ENCODE measurements at regions not wholly inside any gene's neighbourhood (a gene's known extent, or its start where the extent isn't known, plus 50 kb on each side); places are given as distances from the start of the nearest gene placed in this dataset.

DNA sequence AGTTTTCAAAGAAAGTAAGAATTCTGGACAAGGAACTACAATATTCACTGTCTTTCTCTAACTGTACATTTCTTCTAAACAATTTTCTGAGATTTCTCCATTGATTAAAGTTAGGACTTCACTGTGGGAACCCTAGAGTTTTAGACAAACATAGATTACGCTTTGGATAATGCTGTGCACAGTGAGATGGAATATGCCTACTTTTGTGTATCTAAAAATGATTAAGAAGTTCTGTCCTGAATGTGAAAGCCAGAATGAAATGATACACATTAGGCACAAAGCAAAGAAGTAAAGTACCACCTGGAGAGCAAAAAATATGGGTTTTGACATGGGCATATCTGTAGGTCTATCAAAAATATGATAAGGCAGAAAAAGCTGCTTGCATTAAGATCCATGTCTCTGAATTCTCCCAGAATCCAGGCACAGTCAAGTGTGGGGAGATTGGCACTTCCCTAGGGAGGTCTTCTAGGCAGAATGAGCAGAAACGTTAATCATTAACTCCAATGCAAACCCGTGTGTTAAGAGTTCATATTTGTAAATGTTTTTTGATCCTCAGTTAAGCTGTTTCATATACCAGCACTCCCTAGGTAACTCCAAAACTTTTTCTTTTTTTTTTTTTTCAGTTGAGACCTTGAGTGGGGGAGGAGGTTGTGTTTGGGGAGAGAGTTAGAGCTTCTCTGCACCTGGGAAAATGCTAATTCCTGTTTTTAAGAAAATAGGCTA lies 467.1 kb downstream of the LMO4 start:
- H3K4me1 ChIP-seq (ENCODE audit: insufficient read depth, low read length), result no peaks in the 10 kb centered on the region
- H3K9me3 Mint-ChIP-seq, result peaks cover 0 to 1% (median 0%) of the 10 kb centered on the region in 8 donors
- H3K4me3 Mint-ChIP-seq, result no peak overlapping the region
- intact Hi-C loops (cut with micrococcal nuclease), result no loop called here
- no peaks in the 10 kb centered on the region for H3K4me1 Mint-ChIP-seq
- no peaks in the 10 kb centered on the region for H3K36me3 ChIP-seq (ENCODE audit: insufficient read depth, low read length)
- no peak overlapping the region for H3K27ac Mint-ChIP-seq
- H3K36me3 Mint-ChIP-seq, result no peaks in the 10 kb centered on the region
- H3K27ac ChIP-seq (ENCODE audit: low read depth, low read length), result no peak overlapping the region
- H3K4me3 ChIP-seq (ENCODE audit: low read length in 2 of 2), result no peak overlapping the region
- no peaks in the 10 kb centered on the region for H3K27me3 ChIP-seq (ENCODE audit: insufficient read depth, low read length)
- DNase-seq, result no peak
- no peaks in the 10 kb centered on the region for H3K9me3 ChIP-seq (ENCODE audit: control insufficient read depth in 1 of 2, low read length in 2 of 2)
- peaks cover 4 to 6% of the 10 kb centered on the region in 2 donors for H3K27me3 Mint-ChIP-seq
- POLR2A ChIA-PET (ENCODE audit: partially characterized antibody), result no interaction called here
- CTCF ChIA-PET (ENCODE audit: partially characterized antibody), result no interaction called here

DNA sequence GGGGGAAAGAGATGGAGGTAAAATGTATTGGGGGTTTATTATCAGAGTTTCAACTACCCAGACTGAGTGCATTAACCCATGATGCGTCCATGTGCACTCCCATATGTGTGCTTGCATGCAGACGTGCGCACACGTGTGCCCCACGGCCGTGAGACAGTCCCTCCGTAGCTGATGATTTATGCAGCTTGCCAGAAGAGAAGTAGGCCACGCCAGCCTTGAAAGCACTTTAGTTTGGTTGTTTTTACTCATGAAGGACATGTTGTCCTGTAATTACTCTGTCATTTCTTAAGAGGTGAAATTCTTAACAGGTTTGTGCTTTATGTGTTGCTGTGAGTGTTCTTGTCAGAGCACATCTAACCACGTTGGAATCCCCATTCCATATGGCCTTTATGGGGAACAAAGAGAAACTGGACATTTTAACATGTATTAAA lies 467.8 kb downstream of the LMO4 start:
- no peaks in the 10 kb centered on the region for H3K9me3 ChIP-seq (ENCODE audit: control insufficient read depth in 1 of 2, low read length in 2 of 2)
- ChIA-PET CTCF (ENCODE audit: partially characterized antibody) (no interaction called here), POLR2A (ENCODE audit: partially characterized antibody) (no interaction called here)

DNA sequence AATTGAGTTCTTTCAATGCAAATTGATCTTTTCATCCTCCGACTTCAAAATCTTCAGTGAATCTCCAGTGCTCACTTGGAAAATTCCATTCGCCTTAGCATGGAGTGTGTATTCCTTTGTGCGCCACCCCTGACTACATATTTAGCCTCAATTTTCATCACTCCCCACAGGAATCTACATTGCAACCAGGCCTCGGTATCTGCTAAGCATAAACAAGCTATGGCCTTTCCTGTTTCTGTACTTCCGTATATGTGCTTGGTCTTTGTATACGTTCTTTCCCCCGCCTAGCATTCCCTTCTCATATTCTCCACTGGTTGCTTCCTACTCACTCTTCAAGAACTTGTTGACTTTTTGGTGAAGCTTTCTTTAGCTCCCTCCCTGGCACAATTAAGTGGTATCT lies 470.8 kb downstream of the LMO4 start:
- no peaks in the 10 kb centered on the region for H3K4me1 Mint-ChIP-seq
- no peak for DNase-seq
- Histone ChIP-seq H3K27me3 (ENCODE audit: insufficient read depth, low read length) (no peaks in the 10 kb centered on the region), H3K27ac (ENCODE audit: low read depth, low read length) (no peak overlapping the region), H3K36me3 (ENCODE audit: insufficient read depth, low read length) (no peaks in the 10 kb centered on the region), H3K4me1 (ENCODE audit: insufficient read depth, low read length) (no peaks in the 10 kb centered on the region), H3K9me3 (ENCODE audit: control insufficient read depth in 1 of 2, low read length in 2 of 2) (no peaks in the 10 kb centered on the region), H3K4me3 (ENCODE audit: low read length in 2 of 2) (no peak overlapping the region)
- intact Hi-C loops (cut with micrococcal nuclease), result no loop called here
- H3K27ac Mint-ChIP-seq, result no peak overlapping the region
- H3K9me3 Mint-ChIP-seq, result no peaks in the 10 kb centered on the region
- H3K4me3 Mint-ChIP-seq, result no peak overlapping the region
- peaks cover 2 to 5% of the 10 kb centered on the region in 2 donors for H3K27me3 Mint-ChIP-seq
- ChIA-PET CTCF (ENCODE audit: partially characterized antibody) (no interaction called here), POLR2A (ENCODE audit: partially characterized antibody) (no interaction called here)
- no peaks in the 10 kb centered on the region for H3K36me3 Mint-ChIP-seq

More for the DNA sequence above, 467.8 kb downstream of the LMO4 start:
- Mint-ChIP-seq H3K4me3 (no peak overlapping the region), H3K27ac (no peak overlapping the region), H3K9me3 (peaks cover 0 to 1% (median 0%) of the 10 kb centered on the region in 8 donors), H3K27me3 (peaks cover 4 to 5% of the 10 kb centered on the region in 2 donors), H3K4me1 (no peaks in the 10 kb centered on the region), H3K36me3 (no peaks in the 10 kb centered on the region)
- no peak for DNase-seq
- Histone ChIP-seq H3K27me3 (ENCODE audit: insufficient read depth, low read length) (no peaks in the 10 kb centered on the region), H3K4me1 (ENCODE audit: insufficient read depth, low read length) (no peaks in the 10 kb centered on the region), H3K27ac (ENCODE audit: low read depth, low read length) (no peak overlapping the region), H3K4me3 (ENCODE audit: low read length in 2 of 2) (no peak overlapping the region), H3K36me3 (ENCODE audit: insufficient read depth, low read length) (no peaks in the 10 kb centered on the region)
- intact Hi-C loops (cut with micrococcal nuclease), result no loop called here

DNA sequence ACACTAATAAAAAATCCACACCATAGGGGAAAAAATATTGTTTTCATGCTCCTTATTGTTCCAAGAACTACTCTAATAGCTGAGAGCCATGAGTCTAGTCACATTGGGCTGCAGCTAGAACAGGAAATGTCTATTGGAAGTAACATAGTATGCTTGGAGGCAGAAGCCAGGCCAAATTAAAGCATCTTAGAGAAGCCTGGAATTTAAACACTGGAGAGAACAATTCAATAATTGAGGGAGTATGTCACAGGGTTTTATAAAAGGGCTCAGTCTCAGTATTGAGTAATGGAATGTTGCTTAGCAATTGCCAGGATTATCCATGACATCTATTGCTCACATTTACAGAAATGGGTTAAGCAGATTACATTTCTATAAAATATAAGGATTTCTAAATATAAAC lies 471.3 kb downstream of the LMO4 start:
- no peaks in the 10 kb centered on the region for H3K36me3 Mint-ChIP-seq
- DNase-seq, result no peak
- Histone ChIP-seq H3K4me1 (ENCODE audit: insufficient read depth, low read length) (no peaks in the 10 kb centered on the region), H3K9me3 (ENCODE audit: control insufficient read depth in 1 of 2, low read length in 2 of 2) (no peaks in the 10 kb centered on the region), H3K27me3 (ENCODE audit: insufficient read depth, low read length) (no peaks in the 10 kb centered on the region), H3K27ac (ENCODE audit: low read depth, low read length) (no peak overlapping the region), H3K36me3 (ENCODE audit: insufficient read depth, low read length) (no peaks in the 10 kb centered on the region), H3K4me3 (ENCODE audit: low read length in 2 of 2) (no peak overlapping the region)
- H3K27ac Mint-ChIP-seq, result no peak overlapping the region
- no peak overlapping the region for H3K4me3 Mint-ChIP-seq
- H3K9me3 Mint-ChIP-seq, result no peaks in the 10 kb centered on the region
- CTCF ChIA-PET (ENCODE audit: partially characterized antibody), result no interaction called here
- POLR2A ChIA-PET (ENCODE audit: partially characterized antibody), result no interaction called here
- peaks cover 2 to 5% of the 10 kb centered on the region in 2 donors for H3K27me3 Mint-ChIP-seq
- no peaks in the 10 kb centered on the region for H3K4me1 Mint-ChIP-seq
- intact Hi-C loops (cut with micrococcal nuclease), result no loop called here

DNA sequence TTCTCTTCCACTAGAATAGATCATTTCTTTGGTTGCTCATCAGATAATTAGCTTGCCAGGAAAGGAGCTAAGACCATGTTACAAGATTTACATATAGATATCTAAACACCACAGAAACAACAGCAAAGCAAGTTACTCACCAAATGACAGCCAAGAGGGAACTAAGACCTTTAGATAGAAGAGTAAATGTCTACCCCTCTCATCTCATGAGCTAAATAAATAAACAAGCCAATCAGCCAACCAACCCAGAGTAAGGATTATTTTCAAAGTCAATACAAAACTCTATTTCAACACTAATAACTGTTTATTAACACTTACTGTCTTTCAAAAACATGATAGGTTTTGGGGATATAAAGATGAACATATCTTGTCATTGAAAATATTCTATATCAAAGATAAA lies 474.7 kb downstream of the LMO4 start:
- H3K36me3 Mint-ChIP-seq, result no peaks in the 10 kb centered on the region
- no peak overlapping the region for H3K4me3 ChIP-seq (ENCODE audit: low read length in 2 of 2)
- no peaks in the 10 kb centered on the region for H3K4me1 Mint-ChIP-seq
- peaks cover 0 to 5% of the 10 kb centered on the region in 2 donors for H3K27me3 Mint-ChIP-seq
- POLR2A ChIA-PET (ENCODE audit: partially characterized antibody), result no interaction called here
- no peaks in the 10 kb centered on the region for H3K4me1 ChIP-seq (ENCODE audit: insufficient read depth, low read length)
- no peaks in the 10 kb centered on the region for H3K36me3 ChIP-seq (ENCODE audit: insufficient read depth, low read length)
- no peaks in the 10 kb centered on the region for H3K9me3 ChIP-seq (ENCODE audit: control insufficient read depth in 1 of 2, low read length in 2 of 2)
- DNase-seq, result no peak
- H3K4me3 Mint-ChIP-seq, result no peak overlapping the region
- intact Hi-C loops (cut with micrococcal nuclease), result no loop called here
- CTCF ChIA-PET (ENCODE audit: partially characterized antibody), result no interaction called here
- H3K9me3 Mint-ChIP-seq, result no peaks in the 10 kb centered on the region
- no peak overlapping the region for H3K27ac ChIP-seq (ENCODE audit: low read depth, low read length)
- H3K27me3 ChIP-seq (ENCODE audit: insufficient read depth, low read length), result no peaks in the 10 kb centered on the region
- no peak overlapping the region for H3K27ac Mint-ChIP-seq

DNA sequence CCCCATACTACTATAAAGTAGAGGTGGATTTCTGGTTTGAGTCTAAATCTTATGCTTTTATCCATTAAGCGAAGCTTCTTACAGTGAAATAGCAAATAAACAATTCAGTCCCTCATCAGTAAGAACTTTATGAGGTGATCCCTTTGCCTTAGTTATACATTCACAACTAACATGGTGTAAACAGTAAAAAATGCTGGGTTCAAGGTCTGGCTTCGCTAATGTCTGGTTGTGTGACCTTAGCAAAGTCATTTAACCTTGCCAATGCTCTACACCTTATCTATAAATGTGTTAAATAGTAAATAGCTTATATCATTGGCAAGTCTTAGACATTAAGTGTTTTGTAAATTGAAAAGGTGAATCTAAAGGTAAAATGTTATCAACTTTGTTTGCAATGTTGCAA lies 475.4 kb downstream of the LMO4 start:
- no peaks in the 10 kb centered on the region for H3K4me1 ChIP-seq (ENCODE audit: insufficient read depth, low read length)

DNA sequence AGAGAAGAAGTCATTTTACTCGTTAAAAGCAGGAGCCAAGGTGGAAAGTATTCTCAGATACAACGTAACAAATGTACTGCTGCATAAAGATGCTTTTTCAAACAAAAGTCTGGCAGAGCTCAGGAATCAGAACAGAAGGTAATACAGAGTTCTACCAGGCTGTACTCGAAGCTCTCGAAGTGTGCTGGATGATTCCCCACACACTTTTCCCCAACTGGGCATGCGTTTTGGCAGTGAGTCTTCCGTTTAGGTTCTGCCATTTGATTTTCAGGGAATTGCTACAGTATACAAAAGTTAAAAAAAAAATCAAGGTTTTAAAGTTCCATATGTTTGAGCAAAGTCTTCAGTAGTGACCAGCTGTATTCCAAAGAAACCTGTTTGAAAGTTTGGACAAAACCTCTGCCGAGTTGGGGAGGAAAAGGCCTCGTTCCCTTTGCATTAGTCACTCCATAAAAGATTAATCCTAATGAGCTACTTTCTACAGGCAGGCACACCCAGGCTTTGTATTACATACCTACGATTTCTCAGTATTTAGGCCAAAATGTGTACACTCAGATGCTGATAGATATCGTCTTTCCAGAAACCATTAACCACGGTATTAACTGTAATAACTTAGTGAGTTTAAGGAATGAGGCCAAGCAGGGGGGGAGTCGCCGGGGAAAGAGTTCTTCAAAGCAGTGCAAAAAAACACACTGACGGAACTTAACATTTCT lies 477.1 kb downstream of the LMO4 start:
- POLR2A ChIA-PET (ENCODE audit: partially characterized antibody), result no interaction called here
- intact Hi-C loops (cut with micrococcal nuclease), result no loop called here

More for the DNA sequence above, 475.4 kb downstream of the LMO4 start:
- no peaks in the 10 kb centered on the region for H3K27me3 ChIP-seq (ENCODE audit: insufficient read depth, low read length)
- ChIA-PET POLR2A (ENCODE audit: partially characterized antibody) (no interaction called here), CTCF (ENCODE audit: partially characterized antibody) (no interaction called here)
- Mint-ChIP-seq H3K9me3 (no peaks in the 10 kb centered on the region), H3K27ac (no peak overlapping the region), H3K4me1 (no peaks in the 10 kb centered on the region), H3K4me3 (no peak overlapping the region), H3K36me3 (no peaks in the 10 kb centered on the region), H3K27me3 (peaks cover 0 to 5% of the 10 kb centered on the region in 2 donors)
- H3K9me3 ChIP-seq (ENCODE audit: control insufficient read depth in 1 of 2, low read length in 2 of 2), result no peaks in the 10 kb centered on the region
- no peak overlapping the region for H3K4me3 ChIP-seq (ENCODE audit: low read length in 2 of 2)
- intact Hi-C loops (cut with micrococcal nuclease), result no loop called here
- DNase-seq, result no peak
- no peak overlapping the region for H3K27ac ChIP-seq (ENCODE audit: low read depth, low read length)
- no peaks in the 10 kb centered on the region for H3K36me3 ChIP-seq (ENCODE audit: insufficient read depth, low read length)

More for the DNA sequence above, 477.1 kb downstream of the LMO4 start:
- CTCF ChIA-PET (ENCODE audit: partially characterized antibody), result no interaction called here
- DNase-seq, result no peak
- Histone ChIP-seq H3K27ac (ENCODE audit: low read depth, low read length) (no peak overlapping the region), H3K27me3 (ENCODE audit: insufficient read depth, low read length) (no peaks in the 10 kb centered on the region), H3K36me3 (ENCODE audit: insufficient read depth, low read length) (no peaks in the 10 kb centered on the region), H3K4me3 (ENCODE audit: low read length in 2 of 2) (no peak overlapping the region), H3K9me3 (ENCODE audit: control insufficient read depth in 1 of 2, low read length in 2 of 2) (no peaks in the 10 kb centered on the region), H3K4me1 (ENCODE audit: insufficient read depth, low read length) (no peaks in the 10 kb centered on the region)
- no peaks in the 10 kb centered on the region for H3K4me1 Mint-ChIP-seq
- H3K27ac Mint-ChIP-seq, result no peak overlapping the region
- H3K27me3 Mint-ChIP-seq, result no peaks in the 10 kb centered on the region
- H3K36me3 Mint-ChIP-seq, result no peaks in the 10 kb centered on the region
- H3K9me3 Mint-ChIP-seq, result no peaks in the 10 kb centered on the region
- H3K4me3 Mint-ChIP-seq, result no peak overlapping the region

Data from CD4-positive, alpha-beta memory T cell (primary cell).